HG03469 (cell line): ENCODE measurements at regions not wholly inside any gene's neighbourhood (a gene's known extent, or its start where the extent isn't known, plus 50 kb on each side); places are given as distances from the start of the nearest gene placed in this dataset.
"Not testable (repeated sequence)": the region's sequence is repeated elsewhere in the genome, so short reads cannot be mapped to it uniquely, and the experiment has no call there.

ENCODE experiments used
- ATAC-seq: cut with Tn5 transposase; IDR thresholded peaks from one replicate; pipeline ENCODE4 v1.9.1; 2021; ENCODE audit warnings: mild to moderate bottlenecking, moderate library complexity, moderate number of reproducible peaks; ENCODE audit not compliant: unreplicated experiment

DNA sequence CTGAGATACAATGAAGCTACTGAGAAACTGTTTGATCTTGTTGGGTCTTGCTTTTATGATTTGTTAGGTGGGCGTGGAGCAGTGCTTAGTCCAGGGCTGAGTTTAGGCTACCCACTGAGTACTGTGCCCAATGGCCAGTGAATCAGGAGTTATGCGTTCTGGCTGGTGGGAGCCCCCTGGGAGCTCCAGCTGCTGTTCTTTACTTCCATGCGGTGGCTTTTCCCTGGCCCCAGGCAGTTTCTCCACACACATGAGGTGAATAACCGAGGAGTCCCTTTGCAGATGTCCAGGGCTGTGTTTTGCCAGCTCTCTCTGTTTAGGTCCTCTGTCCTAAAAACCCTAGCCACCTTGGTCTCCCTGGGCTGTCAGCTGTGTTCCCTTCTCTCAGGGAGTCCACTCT is 106.5 kb downstream of the KLF13 start:
- ATAC-seq, result no peak

DNA sequence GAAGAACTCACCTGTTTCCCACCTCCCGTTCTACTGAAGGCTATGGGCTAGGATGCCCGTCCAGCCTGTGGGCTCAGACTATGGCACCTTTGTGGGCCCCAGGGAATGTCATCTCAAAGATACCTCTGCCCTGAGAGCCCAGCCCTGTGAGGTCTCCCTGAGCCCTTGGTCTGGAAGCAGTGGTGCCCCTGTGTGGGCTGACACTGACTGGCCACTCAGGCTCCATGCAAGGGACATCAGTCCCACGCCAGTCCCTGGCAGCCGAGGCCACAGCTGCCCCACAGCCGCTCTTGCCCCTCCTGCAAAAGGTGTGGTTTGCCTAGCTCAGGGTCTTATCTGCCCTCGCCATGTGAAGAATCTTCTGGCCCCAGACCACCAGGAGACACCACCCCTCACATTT is 106.9 kb downstream of the KLF13 start:
- ATAC-seq, result no peak

DNA sequence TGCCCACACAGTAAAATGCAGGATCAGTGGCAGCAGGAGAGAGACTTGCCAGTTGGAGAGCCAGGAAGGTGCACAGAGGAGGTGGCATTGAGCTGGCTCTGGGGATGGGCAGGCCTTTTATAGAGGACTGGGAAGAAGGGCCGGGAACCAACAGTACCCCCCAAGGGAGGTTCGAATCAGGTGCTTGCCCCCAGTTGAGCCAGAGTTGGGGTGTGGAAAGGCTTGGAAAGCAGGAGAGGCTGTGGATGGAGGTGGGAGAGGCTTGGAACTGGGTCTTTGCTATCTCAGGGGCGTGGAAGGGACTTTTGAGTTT is 107.6 kb downstream of the KLF13 start:
- ATAC-seq, result no peak

- ATAC-seq, result no peak
These were observed 108.1 kb downstream of the KLF13 start for GRCh38 chr15:31434588-31435260.

GRCh38 chr15:31435261-31435911 is 108.8 kb downstream of the KLF13 start:
- ATAC-seq, result peak; percentile 33

GRCh38 chr15:31435912-31436628 is 109.4 kb downstream of the KLF13 start:
- ATAC-seq, result no peak

DNA sequence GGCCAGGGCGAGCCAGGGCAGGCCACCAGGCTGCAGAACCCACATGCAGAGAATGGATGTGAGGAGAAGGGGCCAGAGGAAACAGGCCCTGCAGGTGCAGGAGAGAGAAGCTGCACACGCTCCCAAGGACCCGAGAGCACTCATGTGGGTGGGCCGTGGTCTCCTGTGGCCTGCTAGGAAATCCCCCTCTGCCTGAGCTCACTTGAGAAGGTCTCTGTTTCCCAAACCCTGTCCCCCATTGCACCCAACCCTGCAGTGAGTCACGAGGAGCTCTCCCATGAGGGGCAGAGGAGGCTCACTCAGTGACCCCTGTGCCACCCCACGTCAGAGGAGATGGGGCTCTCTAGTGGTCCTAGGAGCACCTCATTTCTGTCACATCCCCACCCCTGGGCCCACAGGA is 111.1 kb downstream of the KLF13 start:
- no peak for ATAC-seq

GRCh38 chr15:31438601-31439265 is 112.1 kb downstream of the KLF13 start:
- no peak for ATAC-seq

DNA sequence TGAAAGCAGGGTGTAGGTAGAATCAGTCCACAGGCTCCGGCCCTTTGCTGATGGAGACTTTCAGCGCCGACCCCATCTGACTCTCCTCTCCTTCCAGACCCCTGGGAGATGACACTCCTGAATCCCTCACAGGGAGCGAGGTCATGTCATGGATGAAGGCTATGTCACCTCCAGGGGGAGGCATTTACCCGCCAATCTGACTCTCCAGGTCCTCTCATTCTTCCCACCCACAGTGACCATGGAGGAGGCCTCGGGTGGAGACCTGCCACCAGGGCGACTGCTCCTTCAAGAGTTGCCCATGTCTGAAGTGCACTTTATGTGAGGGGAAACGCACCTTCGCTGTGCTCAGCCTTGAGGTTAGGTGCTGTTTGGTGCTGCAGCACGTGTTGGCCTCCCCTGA is 112.7 kb downstream of the KLF13 start:
- no peak for ATAC-seq

GRCh38 chr15:31440216-31440615 is 113.6 kb downstream of the KLF13 start:
- ATAC-seq, result not testable (repeated sequence)

DNA sequence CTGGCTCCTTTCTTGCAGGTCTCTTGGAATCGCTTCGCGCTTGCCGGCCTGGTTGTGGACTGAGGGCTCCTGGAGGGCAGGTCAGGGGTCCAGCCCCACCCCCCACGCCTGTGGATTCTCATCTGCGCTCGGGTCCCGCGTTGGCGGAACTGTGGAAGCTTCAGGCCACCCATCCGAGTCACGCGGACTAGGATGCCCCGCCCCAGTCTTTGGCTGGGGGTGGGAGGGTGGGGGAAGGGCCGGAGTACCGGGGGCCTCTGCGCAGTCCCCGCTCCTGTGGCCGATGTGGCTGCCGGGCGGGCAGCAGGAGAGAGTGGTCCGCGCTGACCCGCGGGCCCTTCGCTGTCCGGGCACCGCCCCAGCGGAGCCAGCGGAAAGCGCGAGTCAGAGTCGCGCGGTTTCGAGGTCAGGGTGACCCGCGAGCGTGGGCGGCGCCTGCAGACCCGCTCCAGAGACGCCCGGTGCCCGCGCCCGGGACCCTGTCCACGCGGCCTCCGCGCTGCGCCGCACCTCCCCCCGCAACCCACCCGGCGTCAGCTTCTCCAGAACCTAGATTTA is 114.2 kb downstream of the KLF13 start:
- ATAC-seq, result no peak

DNA sequence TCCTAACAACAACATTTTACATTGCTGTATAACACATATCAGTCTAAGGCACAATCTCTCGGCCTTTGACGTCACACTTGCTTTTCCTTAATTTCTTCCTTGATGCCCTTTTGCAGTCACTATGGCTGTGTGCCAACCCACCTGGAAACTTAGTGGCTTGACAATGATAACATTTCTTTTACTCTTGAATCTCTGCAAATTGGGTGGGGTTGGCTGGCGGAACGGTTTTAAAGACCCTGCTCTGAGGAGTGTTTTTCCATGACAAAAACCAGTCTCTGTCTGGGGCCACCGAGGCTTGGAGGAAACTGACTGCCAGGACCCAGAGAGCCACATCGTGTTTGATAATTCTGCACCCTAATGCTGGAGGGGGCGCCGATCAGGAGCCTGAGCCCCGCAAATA is 115.6 kb downstream of the KLF13 start:
- no peak for ATAC-seq

GRCh38 chr15:31442699-31443111 is 116.1 kb downstream of the KLF13 start:
- ATAC-seq, result no peak

DNA sequence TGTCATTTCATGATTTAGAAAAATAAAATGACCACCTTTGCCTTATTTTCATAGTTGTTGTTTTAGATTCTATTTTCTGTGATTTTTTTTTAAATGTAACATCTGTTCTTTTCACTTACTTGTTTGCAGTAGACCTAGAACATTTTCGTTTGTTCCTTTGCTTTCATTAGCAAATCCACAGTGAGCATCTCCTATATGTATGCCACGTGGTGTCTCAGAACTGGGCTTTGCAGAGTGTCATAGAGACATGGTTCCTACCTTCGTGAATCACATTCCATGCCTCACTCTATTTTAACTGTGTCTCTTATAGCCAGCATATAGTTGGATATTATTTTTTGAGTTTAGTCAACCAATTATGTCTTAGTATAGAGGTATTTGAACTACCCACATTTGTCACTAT is 118.2 kb downstream of the KLF13 start:
- ATAC-seq, result no peak

GRCh38 chr15:31446546-31446945 is 119.9 kb downstream of the KLF13 start:
- ATAC-seq, result no peak

DNA sequence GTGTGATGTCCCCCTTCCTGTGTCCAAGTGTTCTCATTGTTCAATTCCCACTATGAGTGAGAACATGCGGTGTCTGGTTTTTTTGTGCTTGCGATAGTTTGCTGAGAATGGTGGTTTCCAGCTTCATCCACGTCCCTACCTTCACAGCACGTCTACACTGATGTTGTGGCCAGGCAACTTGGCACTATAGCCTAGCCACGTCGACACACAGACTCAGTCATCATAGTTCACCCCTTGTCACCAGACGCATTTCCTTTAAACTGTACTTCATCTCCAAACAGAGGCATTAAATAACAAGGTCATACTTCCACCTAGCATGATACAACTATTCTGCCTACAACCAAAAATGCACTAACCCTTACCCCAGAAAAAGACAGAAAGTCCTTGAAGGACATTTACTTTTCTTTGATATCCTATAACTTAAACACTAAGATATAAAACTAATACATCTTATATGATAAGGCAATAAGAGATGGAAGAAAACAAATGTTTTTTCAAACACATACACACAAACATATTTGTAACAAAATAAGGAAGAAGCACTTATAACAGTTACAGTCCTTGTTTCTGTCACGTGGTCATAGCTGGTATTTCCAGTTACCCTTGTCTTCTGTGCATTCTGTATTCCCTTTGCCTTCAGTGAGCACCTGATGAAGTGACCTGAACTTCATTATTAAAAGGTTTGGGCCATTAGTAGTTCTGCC is 121.4 kb downstream of the KLF13 start:
- no peak for ATAC-seq

DNA sequence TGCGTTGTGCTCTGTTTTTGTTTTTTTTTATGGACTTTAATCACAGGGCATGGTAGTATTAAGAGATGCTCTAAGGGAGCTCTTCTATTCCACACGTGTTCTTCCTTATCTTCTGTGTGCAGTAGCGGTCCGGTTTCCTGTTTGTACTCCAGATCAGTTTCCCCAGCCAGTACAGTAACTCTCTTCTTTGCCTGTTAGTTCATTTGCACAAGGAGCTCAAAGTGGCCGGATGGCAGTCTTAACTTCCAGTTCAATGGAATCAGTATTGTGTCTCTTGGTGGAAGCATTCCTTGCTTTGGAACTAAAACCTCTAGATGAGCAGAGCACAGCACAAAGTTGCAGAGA is 122.0 kb downstream of the KLF13 start:
- no peak for ATAC-seq

- no peak for ATAC-seq
These were observed 126.2 kb downstream of the KLF13 start for GRCh38 chr15:31452595-31453557.

GRCh38 chr15:31453558-31454318 is 127.1 kb downstream of the KLF13 start:
- no peak for ATAC-seq
